Activated CD4-positive, alpha-beta T cell treated with anti-CD3 and anti-CD28 coated beads, Interleukin-2, amount 50 U/mL, for 1 hour (primary cell): ENCODE measurements at regions not wholly inside any gene's neighbourhood (a gene's known extent, or its start where the extent isn't known, plus 50 kb on each side); places are given as distances from the start of the nearest gene placed in this dataset.

ENCODE experiments used
- DNase-seq: peaks from one replicate; pipeline ENCODE4 v3.0.0-alpha.2; 2020

DNA sequence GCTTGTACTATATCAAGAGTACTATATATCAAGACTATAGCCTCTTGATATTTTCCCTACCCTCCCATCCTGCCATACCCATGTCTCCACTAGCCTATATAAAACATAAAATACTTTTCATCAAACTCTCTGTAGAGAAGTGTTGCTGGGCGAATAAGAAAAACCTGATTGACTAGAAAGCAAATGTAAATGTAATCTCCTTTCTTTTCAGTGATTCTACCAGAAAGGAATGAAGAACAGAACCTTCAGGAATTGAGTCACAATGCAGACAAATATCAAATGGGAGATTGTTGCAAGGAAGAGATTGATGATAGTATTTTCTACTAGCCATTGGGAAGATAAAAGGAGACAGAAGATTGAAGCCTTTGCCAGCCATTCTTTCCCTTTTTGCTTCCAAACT, 89.2 kb downstream of the KCNRG start:
- no peak for DNase-seq

DNA sequence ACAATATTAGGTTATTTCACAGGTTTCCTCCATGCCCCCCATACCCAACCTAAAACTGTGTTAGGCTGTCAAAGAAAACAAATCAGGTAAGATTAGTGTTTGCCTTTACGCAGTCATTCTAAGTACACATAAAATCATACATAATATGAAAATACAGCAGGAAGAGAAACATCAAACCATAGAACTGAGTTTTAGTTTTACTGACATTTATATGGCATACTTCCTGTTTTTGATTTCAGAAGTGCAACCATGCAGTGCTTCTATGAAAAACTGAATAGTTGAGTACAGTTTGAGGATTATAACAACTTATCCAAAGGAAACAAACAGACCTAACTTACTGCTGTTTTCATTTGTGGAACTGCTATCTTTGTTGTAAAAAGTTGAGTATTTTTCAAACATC, 91.3 kb downstream of the KCNRG start:
- DNase-seq, result no peak

DNA sequence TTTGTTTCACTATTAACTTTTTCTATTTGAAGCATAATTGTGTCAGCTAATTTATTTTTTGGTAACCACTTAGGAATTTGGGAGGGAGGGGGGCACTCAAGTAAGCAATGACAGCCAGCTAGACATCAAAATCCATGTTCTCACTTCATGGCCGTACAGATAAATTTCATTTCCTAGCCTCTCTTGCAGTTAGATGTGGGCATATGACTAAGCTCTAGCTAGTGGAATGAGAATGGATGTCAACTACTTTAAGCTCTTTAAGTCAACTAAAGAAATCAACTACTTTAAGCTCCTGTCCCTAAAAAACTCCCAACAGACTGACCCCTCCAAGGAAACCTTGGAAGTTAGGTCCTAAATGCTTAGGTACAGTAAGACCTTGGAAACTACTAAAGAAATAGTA, 92.0 kb downstream of the KCNRG start:
- no peak for DNase-seq

DNA sequence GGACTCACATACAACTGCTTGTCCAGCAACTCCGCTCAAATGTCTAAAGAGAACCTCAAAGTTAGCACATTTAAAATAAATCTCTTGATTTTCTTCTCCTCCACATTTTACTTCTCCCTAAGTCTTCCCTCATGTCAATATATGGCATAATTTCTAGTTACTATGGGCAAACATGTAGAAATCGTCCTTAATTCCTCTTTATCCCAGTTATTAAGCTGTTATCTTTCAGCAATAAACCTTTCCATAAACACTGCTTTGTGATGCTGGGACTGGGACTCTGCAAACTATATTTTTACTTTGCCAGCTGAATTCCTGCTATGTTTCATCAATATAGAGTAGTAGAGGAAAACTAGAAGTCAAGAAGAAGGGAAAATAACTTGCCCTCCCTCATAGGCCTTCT, 99.7 kb downstream of the KCNRG start:
- no peak for DNase-seq

DNA sequence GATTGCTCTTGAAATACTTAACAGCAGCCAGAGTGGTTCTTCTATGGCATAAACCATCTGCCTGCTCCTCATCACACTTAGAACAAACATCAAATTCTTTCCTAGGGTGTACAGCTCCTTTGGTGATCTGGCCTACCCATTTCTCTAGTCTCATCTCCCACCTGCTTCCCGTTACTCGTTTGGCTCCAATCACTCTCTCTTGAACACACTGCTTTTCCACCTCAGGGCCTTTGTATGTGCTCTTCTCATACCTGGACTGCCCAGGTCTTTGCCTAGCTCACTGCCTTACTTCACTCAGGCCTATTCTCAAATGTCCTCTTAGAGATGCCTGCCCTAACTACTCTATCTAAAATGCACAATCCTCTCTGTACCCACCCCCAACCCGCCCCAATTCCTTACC, 100.5 kb downstream of the KCNRG start:
- DNase-seq, result no peak

DNA sequence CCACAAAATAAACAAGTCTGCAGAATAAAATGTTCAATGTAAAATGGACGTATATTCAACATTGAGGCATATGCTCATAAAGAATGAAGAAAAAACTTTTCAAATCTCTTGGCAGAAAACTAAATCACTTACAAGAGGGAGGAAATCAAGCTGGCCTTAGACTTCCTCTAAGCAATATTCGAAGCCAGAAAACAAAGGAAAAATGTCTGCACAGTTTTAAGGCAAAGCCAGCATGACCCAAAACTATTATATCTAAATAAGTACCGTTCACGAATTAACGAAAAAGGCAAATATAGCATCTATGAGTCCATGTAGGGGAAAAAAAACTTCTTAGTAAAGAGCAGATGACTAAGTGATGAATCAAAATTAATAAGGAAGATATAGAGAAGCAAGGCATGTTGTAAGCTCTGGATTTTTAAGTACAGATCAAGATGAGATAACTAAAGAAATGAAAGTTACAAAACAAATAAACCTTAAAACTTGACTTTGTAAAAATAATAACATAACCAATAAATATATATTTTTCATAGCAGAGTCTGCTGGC, 101.3 kb downstream of the KCNRG start:
- no peak for DNase-seq

DNA sequence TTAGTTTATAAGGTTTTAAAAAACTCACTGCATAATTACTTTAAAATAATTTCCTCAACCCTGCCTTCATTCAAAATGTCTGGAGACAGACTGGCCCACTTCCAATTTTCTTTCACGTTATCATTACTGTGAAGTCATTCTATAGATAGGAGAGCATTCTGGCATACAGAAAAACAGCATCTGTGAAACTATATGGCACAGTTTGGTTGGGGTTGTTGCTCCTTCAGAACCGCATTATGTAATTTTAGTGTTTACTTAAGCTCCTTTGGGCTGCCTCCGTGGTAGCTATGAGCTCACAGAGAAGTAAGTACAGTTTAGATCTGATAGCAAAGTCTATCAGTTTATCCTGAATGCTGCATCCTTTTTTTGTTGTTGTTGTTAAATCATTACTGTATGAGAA, 104.3 kb downstream of the KCNRG start:
- DNase-seq, result no peak

DNA sequence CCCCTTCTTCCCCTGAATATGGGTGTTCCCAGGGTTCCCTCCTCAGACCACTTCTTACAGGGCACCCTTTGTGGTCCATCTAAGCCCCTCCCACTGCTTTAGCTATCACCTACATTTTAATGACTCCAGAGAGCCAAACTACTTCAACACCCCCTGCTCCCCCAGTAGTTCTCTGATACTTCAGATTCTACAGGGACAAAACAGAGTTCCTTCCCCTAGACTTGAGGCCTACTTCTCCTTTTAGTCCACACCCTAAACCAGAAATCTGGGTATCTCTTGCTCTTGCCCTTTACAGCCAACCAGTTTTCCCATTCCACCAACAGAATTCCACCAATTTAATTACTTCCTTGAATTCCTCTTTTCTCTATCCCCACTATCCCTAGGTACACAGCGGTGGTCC, 107.2 kb downstream of the KCNRG start:
- no peak for DNase-seq

DNA sequence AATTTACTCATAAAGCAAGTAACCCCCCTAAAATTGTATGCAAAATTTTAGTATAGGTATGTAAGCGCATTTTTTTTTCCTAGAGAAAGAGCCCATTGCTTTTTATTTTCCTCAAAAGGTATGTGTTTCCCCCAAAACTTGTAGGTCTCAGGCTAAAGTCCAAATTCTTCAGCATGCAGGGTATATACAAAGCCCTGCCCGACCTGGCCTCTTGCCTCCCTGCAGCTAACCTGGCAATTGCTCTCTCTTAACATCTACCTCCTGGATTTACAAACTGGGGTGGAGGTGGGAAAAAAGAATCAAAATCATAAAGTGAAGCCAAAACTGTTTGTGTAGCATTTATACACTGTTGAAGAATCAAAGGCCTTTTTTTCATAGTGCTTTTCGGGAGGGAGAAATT, 107.8 kb downstream of the KCNRG start:
- no peak for DNase-seq

DNA sequence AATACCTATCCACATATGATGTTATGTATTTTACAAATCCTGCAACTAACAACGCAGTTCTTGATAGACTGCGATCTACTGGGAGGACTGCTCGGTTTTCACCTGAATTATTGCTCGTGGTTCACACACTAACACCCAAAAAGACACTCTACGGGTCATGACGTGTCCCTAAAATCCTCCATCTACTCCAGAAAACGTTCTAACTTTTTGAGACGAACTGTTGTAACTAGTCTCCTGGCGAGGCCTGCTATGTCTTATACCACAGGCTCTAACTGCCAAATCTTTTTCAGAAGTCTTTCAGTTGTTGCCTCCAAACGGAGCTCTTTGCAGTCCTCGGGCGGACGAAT, 108.2 kb downstream of the KCNRG start:
- DNase-seq, result no peak

DNA sequence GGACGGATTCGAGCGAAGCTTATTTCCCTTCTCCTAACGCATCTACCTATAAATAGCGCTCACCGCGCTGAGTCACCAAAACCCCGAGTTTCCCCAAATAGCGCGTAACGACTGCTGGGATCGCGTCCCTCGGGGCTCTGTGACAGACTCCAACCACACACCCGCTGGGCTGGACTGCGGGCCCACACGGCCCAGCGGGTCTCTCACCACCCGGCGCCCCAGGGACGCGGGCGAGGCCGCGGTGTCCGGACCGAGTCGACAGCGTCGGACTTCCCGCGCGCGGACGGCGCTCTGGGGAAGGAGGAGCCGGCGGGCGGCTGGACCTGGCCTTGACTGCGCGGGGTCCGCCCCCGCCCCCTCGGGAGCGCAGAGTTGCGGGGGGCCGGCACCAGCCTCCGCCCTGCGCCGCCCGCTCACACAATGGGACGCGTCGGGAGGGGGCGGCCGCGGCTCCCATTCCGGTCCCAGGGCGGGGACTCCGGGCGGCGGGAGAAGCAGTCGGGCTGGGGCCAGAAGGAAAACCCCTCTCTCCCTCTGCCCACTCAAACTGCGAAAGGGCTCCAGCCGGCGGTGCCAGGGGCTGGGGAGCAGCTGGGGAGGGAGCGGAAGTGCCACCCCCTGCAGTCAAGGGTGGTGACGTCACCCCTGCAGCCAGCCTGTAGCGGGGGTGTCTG, 108.8 kb downstream of the KCNRG start:
- peak; percentile 74 for DNase-seq

DNA sequence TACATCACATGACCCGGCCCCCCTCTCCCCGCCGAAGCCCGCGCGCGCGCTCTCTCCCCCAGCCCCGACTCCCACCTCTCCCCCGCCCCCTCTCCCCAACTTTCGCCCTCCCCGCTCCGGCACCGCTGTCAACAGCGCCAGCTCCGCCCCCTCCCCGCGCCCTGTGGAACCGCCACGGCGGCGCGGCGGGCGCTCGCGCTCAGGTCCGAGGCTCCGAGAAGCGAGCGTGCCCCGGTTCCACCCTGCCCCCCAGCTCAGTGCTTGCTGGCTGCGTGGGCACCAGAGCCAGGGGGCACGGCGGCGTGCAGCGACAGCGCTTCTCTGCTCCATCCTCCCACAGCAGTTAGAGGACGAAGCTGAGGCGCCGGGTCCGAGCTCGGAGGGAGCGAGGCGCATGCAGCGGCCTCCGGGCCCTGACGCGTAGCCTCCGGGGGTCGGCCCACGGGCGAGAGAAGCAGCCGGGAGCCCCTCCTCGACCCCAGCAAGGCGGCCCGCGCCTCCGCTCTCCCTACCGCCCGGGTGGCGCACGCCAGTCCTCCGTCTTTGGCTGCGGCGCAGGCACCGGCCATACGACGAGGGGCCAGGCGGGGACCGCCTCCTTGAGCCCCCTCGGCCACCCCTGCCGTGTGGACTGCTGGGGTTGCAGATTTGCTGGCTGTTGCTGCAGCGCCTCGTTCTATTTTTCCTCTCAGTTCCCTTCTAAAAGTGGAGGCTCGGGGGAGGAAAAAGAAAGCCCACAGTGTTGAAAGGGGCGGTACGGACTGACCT, 109.5 kb downstream of the KCNRG start:
- peak; percentile 97 for DNase-seq

DNA sequence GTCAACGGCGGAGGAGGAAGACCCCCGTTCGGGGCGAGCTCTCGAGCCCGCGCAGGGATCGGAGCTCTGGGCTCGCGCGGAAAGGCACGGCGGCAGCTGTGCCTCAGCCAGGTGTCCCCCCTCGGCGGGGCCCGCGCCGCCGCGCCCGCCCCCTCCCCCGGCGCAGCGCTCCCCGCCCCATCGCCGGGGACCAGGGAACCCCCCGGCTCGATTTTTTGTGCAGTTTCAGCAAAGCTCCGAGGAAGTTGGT, 110.0 kb downstream of the KCNRG start:
- DNase-seq, result no peak

DNA sequence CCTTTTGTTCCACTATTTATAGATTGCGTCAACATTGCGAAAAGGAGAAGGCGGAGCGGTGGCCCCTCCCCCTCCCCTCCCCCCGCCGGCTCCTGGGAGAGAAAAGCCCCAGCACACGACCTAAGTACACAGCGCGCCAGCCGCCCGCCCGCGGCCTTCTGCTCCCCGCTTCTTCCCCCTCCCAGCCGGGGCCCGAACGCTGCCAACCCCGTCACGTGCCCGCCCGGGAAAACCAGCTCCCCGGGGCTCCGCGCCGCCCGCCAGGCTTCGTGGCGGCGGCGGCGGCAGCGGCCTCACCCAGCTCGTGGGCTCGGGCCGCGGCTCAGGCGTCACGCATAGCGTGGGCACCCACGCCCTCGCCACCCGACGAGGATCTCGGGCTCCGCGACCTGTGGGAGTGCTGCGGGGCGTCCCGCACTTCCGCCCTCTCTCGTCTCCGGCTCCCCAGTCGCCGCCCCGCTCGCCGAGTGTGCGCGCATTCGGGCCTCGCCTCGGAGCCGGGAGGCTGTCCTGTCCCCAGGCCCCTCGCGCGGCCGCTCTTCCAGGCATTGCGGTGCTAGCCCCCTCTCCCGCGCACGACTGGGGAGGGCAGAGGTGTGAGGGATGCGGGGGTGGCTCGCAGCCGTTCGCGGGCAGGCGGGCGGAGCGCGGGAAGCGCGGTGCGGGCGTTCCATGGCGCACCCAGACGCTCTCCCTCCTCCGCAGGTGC, 110.5 kb downstream of the KCNRG start:
- DNase-seq, result peak; percentile 92

DNA sequence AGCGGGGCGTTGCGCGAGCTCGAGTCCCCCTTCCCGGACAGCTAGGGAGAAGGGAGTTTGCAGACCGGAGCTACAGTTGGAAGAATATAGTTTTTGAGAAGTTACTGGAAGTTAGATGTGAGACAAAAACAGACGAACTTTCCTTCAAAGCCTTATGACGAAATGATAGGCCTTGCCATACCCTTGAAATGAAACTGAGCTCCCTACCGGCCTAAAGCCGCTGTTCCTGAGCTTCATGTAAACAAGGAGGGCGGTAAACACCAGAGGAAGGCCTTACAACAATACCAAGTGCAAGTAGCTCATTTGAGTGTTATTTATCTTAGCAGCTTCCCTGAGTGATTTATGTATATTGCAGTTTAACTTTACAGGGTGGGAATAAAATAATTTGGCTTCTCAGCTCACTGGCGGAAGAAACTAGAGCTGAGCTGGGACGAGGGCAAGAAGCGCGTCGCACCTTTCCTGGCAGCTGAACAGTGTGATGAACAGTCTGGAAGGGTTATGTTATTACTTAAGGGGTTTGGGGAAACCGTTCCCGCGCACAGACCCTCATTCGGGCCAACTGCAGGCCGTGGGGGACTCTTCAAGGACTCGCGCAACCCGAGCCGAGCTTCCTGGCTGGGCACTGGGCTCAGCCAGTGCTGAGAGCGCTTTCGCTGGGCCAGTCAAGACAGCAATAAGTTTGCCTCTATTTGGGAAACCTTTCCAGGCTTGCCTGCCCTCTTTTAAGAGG, 111.2 kb downstream of the KCNRG start:
- DNase-seq, result no peak

DNA sequence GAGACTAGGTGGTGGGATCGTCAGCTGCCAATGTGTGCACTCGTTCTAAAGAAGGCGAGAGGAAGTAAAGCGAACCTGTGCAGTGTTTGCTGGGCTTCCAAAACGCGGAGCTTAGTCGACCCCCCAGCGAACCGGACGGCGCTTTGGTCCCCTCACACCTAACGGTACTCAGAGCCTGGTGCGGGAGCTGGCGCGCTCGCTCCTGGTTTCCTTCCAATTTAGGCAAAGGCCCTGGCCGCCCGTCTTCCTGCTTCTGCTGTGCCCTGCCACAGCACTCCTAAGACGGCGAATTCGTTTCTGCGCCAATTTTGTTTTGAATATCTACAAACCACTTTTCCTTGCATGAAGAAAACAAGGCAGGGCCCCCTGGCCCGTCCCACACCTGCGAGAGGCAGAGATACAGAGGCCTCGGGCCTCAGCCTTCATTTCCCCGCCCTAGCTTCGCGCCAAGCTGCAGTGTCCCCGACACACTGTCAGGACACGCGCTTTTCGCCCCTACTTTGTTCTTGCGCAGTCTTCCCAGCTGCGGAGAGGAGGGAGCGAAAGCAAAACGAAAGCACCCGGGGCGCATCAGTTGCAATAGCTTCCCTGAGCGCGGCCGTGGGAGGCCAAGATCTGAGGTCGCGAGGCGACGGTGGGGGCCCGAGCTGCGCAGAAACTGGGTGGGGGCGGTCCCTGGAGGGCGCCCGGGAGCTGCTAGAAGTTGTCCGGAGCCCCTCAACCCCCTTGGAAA, 111.9 kb downstream of the KCNRG start:
- peak; percentile 51 for DNase-seq

DNA sequence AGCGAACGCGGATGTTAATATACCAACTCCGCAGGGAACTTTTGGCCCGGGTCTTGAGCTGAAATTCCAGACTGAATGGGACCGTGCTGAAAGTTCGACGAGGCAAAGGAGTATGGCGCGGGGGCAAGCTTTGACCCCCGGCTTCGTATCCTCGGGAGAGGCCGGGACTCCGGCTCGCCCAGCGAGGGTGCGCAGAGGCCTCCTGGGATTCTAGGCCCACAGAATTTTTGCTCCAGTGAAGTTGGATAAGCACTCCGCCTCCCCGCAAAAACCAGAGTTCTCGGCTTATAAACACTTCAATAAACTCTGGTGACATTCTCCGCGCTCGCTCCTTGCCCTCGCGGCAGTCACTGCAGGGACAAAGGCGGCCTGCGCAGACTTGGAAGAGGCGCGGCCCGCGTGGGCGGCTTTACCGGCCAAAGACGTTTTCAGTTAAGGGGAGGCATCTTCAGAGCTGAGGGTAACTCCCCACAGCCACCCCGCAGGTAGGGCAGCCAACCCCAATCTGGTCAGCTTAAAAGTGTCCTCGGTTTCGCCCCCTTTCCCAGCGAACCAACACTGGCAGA, 112.6 kb downstream of the KCNRG start:
- DNase-seq, result no peak

DNA sequence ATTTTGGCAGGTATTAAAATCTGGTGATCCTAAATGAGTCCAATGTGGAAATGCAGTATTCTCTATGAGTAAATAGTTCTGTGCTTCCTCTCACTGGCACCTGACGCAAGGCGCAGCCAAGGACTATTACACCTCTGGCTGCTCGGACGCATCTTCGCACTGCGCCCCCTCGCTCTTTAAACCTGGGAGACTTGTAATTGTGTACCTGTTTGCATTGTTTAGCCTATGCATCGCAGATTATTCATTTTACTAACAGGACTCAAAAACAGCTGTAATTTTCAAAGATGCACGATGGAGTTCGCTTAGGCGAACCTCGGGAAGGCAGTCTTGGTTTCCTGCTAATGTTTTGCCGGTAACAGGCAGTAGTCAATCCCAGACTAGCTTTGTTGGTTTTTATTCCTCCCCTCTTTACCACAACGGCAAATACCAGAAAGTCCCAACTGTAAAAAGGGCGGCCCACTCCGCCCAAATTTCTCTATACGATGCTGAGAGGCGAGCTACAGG, 113.2 kb downstream of the KCNRG start:
- DNase-seq, result no peak

DNA sequence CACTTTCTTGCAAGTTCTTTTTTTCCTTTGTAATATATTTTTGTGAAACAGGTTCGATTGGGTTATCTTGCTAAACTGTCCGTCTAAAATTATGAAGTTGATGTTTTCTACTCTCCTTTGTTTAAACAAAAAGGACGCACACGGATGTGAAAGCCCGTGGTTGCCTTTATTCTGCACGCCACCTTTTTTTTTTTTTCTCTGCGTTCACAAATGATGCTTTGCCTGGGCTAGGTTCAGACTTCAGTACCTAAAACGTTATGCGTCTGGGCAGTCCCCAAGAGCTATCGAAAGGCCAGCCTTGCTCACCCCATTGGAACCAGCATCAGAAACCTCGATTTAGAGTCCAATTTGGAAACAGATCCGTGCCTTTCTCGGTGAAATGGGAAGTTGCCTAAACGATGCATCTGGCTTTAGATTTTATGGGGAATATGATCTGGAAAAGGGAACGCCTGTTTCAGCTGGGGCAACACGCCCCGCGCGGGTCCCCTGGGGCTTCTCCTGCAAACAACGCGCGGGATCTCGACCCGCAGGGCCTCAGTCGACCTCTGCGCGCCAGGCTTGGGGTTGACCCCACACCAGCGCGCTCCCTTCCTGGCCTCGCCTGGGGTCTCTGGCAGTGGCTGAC, 113.9 kb downstream of the KCNRG start:
- no peak for DNase-seq

DNA sequence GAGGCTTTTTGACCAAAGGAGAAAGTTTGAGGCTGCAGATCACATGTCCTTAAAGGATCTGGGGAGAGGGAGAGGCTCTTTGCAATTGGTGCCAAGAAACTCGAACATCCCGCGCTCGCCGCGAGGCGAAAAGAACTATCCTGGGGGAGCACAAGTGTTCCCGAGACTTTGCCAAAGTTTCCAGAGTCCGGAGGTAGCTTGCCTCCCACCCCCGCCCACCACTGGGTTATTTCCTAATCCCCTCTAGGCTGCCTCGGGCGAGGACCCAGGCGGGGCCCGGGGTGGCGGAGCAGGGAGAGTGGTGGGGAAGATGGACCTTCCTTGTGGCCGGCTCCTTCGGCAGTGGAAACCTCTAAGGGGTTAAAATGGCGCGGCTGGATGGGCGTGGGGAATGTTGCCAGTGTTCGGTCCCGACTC, 114.5 kb downstream of the KCNRG start:
- DNase-seq, result no peak

DNA sequence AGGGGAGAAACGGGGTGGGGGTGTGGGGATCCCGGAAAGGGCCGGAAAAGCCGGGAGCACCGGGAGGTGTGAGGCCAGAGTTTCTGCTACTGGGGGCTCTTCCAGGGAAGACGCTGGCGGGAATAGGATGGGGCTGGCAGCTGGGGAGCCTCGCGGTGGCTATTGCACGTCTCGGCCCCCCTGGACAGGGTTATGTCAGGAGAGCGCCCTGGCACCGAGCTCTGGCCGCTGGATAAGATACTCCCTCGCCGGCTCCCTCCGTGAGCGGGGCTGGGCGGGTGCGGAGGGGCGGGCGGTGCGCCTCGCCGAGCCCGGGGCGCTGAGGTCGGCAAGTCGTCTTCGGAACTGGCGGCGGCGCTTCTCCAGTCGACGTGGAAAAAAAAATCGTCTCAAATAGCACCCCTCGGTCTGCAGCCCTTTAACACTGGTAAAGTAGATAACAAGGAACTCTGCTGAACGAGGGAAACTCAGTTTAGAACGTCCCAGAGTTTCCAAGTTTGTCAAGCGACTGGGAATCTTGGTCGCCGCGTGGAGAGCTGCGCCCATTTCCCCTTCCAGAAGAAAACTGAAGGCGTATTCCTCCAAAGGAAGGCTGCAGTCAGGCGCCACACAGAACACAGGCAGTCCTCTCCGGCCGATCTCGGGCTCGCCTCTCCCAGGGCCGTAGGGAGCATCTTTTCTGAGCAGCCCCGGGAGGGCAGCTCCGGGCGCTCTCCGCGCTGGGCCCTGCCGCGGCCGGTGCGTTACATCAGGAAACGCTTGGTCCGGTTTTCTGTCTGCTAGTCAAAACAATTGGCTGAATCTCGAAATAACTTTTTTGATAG, 115.1 kb downstream of the KCNRG start:
- peak; percentile 38 for DNase-seq
